IgD-negative memory B cell (primary cell): ENCODE measurements at regions not wholly inside any gene's neighbourhood (a gene's known extent, or its start where the extent isn't known, plus 50 kb on each side); places are given as distances from the start of the nearest gene placed in this dataset.

Source experiments
- H3K27ac Mint-ChIP-seq, 3 donors: one replicate each; pipeline ENCODE4 v1.8.0; 2020 to 2022; ENCODE audit warnings: mild to moderate bottlenecking in 3 of 3, mixed read lengths in 3 of 3, moderate library complexity in 1 of 3
- H3K27me3 Mint-ChIP-seq: one replicate; pipeline ENCODE4 v1.8.0; 2021; ENCODE audit warnings: mixed read lengths
- H3K36me3 Mint-ChIP-seq: one replicate; pipeline ENCODE4 v1.8.0; 2020; ENCODE audit warnings: mild to moderate bottlenecking, mixed read lengths
- H3K4me1 Mint-ChIP-seq, 3 donors: one replicate each; pipeline ENCODE4 v1.8.0; 2020 to 2022; ENCODE audit warnings: mixed read lengths in 3 of 3, mild to moderate bottlenecking in 1 of 3
- H3K4me3 Mint-ChIP-seq, 4 donors: one replicate each; pipeline ENCODE4 v1.8.0; 2020 to 2022; ENCODE audit warnings: mild to moderate bottlenecking in 4 of 4, mixed read lengths in 4 of 4, moderate library complexity in 3 of 4
- H3K9me3 Mint-ChIP-seq, 3 donors: one replicate each; pipeline ENCODE4 v1.8.0; 2020 to 2021; ENCODE audit warnings: mixed read lengths in 3 of 3, mild to moderate bottlenecking in 1 of 3

DNA sequence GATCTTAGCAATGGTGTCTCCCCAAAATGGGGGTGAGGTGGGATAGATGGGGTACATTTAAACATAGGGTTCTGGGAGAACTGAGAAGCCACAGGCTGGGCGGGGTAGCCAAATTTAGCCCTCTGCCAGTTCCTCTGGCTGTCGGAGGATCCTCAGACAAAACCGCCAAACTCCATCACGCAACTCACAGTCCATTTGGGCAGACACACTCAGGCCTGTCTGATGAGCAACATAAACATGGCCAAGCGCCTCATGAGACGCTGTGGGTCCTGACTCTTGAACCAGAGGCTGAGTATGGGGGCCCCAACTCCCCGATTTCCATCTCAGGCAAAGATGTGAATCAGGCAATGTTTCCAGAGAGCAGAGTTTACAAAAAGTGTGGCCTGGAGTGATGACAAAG lies 162.3 kb downstream of the FGF18 start:
- Mint-ChIP-seq H3K36me3 (peaks cover 2% of the 10 kb centered on the region), H3K4me3 (no peak overlapping the region), H3K9me3 (no peaks in the 10 kb centered on the region), H3K4me1 (no peaks in the 10 kb centered on the region), H3K27me3 (peaks cover 2% of the 10 kb centered on the region), H3K27ac (no peak overlapping the region)

DNA sequence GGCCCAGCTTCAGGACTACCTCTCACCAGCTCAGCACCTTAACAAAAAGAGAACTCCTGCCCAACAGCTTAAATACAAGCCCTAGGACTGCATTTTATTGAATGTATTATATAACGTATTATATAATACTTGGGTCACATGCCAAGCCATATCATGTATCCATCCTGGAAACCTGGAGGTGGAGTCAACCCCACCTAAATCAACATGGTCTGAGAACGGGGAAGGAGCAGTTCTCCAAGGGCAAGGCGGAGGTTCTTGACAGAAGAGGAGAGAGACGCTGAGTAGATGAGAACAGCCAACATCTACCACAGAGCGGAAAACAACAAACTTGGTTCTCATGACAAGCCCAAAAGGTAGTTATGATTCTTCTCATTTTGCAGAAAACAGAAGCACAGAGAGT lies 163.4 kb downstream of the FGF18 start:
- Mint-ChIP-seq H3K4me3 (no peak overlapping the region), H3K4me1 (no peaks in the 10 kb centered on the region), H3K9me3 (no peaks in the 10 kb centered on the region)

DNA sequence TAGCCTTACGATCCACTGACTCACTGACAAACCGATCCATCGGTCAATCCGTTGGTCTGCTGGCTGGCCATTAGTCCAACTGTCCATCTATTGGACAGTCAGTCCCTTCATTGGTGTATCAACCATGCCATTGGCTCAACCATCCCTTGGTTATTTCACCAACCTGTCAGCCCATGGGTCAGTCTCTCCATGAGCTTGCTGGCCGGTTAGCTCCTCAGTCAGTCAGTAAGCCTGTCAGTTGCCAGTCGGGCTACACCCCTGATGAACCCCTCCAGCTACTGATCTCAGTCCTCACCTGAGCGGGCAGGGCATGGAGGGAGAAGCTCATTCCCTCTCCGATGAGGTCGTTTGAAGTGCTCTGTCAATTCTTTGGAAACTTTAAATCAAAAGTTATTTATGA lies 166.5 kb downstream of the FGF18 start:
- Mint-ChIP-seq H3K36me3 (peaks cover 2% of the 10 kb centered on the region), H3K9me3 (no peaks in the 10 kb centered on the region), H3K4me3 (no peak overlapping the region)

More for the DNA sequence above, 163.4 kb downstream of the FGF18 start:
- Mint-ChIP-seq H3K36me3 (peaks cover 2% of the 10 kb centered on the region), H3K27ac (no peak overlapping the region), H3K27me3 (peaks cover 5% of the 10 kb centered on the region)

DNA sequence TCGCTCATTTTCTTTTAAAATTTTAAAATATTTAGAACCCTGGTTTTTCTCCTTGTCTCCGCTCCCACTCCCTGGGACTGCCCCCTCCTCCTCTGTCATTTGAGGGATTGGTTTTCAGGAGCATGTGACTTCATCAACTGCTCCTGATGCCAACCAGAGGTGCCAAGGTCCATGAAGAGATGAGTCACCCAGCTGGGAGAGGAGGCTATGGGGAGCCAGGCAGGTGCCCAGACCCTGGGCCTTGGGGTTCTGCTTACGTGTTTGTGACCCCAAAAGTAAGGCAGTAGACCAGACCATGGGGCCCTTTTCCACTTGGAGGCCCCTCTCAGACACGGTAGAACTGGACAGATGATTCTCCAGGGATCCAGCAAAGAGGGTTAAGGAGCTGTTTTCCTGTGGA lies 167.0 kb downstream of the FGF18 start:
- Mint-ChIP-seq H3K9me3 (no peaks in the 10 kb centered on the region), H3K27ac (no peak overlapping the region), H3K4me1 (no peaks in the 10 kb centered on the region), H3K27me3 (peaks cover 8% of the 10 kb centered on the region), H3K36me3 (peaks cover 2% of the 10 kb centered on the region), H3K4me3 (no peak overlapping the region)

More for the DNA sequence above, 166.5 kb downstream of the FGF18 start:
- no peak overlapping the region for H3K27ac Mint-ChIP-seq
- H3K4me1 Mint-ChIP-seq, result no peaks in the 10 kb centered on the region
- H3K27me3 Mint-ChIP-seq, result peaks cover 7% of the 10 kb centered on the region

DNA sequence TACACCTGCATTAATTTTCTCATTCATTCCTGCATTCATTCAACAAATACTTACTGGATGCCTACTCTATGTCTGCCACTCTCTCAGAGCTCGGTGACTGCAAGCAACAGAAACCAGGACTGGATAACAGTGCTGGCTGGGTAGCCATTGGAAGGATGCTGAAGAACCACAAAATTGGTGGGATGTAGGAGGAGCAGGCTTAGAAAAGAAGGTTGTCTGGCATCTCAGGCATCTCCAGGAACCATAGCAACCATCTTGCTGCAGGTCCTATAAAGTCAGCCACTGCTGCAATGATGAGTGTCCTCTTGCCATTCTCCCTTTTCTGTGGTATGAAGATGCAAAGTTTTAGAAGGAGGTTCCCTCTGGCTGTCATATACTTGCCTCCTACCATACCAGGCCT lies 168.6 kb downstream of the FGF18 start:
- Mint-ChIP-seq H3K9me3 (no peaks in the 10 kb centered on the region), H3K27me3 (peaks cover 8% of the 10 kb centered on the region), H3K27ac (no peak overlapping the region), H3K4me3 (no peak overlapping the region), H3K4me1 (no peaks in the 10 kb centered on the region), H3K36me3 (peaks cover 2% of the 10 kb centered on the region)

DNA sequence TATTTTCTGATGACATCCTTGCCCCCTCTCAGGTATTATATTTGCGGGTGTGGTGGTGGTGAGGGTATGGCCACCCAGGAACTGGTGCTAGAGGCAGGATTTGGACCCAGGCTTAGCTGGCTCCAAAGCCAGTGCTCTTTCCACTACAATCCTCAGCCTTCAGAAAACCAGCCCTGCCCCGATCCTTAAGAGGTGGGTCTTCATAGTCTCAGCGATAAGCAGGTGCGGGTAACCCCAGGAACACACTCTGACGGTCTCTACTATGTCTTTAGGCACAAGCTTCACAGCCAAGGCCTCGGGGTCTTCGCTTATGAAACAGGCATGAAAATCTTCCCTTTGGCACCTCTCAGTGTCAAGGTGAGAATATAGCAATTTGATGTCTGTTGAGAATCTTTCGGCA lies 169.3 kb downstream of the FGF18 start:
- Mint-ChIP-seq H3K4me3 (peak overlapping the region in 1 of 4 donors; percentile 33), H3K4me1 (no peaks in the 10 kb centered on the region), H3K27ac (no peak overlapping the region), H3K36me3 (peaks cover 2% of the 10 kb centered on the region), H3K9me3 (no peaks in the 10 kb centered on the region), H3K27me3 (peaks cover 6% of the 10 kb centered on the region)

DNA sequence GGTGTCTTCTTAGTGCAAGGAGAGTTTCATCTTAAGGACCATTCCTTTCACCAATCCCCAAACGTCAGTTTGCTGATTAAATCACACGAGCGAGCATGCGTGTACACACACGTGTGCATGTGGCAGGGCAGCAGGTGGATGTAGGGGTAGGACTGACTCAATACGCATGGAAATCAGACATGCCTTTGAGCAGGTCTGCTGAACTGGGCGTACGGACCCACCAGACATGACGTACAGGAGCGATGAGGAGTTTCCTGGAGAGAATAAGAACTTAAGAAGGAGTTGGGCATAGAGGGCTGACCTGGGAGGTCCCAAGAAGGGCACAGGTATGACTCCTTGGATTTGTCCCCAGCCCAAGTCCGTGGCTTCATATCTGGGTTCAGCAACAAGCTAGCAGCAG lies 170.0 kb downstream of the FGF18 start:
- no peak overlapping the region for H3K27ac Mint-ChIP-seq
- peaks cover 2% of the 10 kb centered on the region for H3K36me3 Mint-ChIP-seq
- peaks cover 6% of the 10 kb centered on the region for H3K27me3 Mint-ChIP-seq
- H3K9me3 Mint-ChIP-seq, result no peaks in the 10 kb centered on the region
- H3K4me1 Mint-ChIP-seq, result no peaks in the 10 kb centered on the region
- peak overlapping the region in 1 of 4 donors; percentile 24 for H3K4me3 Mint-ChIP-seq

DNA sequence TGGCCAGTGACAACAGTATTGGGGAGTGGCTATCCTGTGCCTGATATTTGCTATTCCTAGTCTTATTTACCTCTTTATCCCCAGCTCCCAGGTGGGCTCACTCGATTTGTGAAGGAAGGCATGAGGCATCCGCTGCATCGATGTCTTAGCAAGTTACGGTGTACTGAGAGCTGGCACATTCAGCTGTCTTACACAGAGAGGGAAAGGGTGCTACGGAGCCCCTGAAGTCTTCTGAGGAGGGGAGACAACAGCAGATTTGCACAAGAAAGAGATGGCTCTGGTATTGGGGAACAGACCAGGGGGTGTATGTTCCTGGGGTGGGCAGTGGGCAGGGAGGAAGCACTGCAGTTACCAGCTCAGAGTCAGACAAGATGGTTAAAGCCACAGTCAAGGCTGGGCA lies 172.6 kb downstream of the FGF18 start:
- H3K4me3 Mint-ChIP-seq, result no peak overlapping the region
- no peaks in the 10 kb centered on the region for H3K9me3 Mint-ChIP-seq
- no peaks in the 10 kb centered on the region for H3K36me3 Mint-ChIP-seq

DNA sequence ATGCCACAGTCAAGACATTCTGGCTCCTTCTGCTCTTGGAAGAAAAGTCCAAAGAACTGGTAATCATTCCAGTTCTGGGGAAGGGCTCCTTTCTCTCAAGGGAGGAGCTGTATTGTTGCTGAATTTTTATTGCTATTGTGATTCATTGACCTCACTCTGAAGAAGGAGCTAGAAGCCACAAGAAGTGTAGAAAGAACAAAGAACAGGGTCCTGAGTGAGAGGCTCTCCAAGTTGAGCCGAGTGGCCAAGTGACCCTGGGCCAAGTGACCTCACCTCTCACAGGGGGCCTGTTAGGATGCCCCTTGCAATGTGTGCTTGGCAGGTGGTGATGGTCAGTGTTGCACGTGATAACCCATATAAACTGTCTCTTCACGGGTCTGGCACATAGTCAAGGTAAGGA lies 173.3 kb downstream of the FGF18 start:
- Mint-ChIP-seq H3K36me3 (no peaks in the 10 kb centered on the region), H3K9me3 (peaks cover 0 to 1% (median 0%) of the 10 kb centered on the region in 3 donors), H3K4me3 (no peak overlapping the region), H3K4me1 (no peaks in the 10 kb centered on the region), H3K27ac (no peak overlapping the region), H3K27me3 (peaks cover 8% of the 10 kb centered on the region)

More for the DNA sequence above, 172.6 kb downstream of the FGF18 start:
- no peaks in the 10 kb centered on the region for H3K4me1 Mint-ChIP-seq
- H3K27me3 Mint-ChIP-seq, result peaks cover 9% of the 10 kb centered on the region
- no peak overlapping the region for H3K27ac Mint-ChIP-seq

DNA sequence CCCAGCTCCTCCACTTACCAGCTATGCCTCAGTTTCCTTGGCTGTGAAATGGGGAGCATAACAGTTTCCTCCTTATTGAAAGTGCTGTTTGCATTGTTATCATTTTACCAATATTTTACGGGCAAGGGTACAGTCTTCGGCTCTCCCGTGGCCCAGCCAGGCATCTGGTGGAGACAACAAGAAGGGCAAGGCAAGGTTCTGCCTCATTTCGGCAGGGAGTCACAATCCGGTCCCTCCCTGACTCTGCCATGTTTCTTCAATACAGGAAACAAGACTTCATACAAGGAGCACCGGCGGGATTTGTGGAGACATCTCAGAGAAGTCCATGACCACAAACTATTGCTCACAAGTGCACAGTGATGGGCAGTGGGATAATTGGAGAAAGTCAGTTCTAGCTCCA lies 174.0 kb downstream of the FGF18 start:
- Mint-ChIP-seq H3K27me3 (peaks cover 13% of the 10 kb centered on the region), H3K27ac (no peak overlapping the region), H3K9me3 (peaks cover 0 to 3% (median 1%) of the 10 kb centered on the region in 3 donors), H3K4me3 (no peak overlapping the region), H3K36me3 (no peaks in the 10 kb centered on the region), H3K4me1 (no peaks in the 10 kb centered on the region)

DNA sequence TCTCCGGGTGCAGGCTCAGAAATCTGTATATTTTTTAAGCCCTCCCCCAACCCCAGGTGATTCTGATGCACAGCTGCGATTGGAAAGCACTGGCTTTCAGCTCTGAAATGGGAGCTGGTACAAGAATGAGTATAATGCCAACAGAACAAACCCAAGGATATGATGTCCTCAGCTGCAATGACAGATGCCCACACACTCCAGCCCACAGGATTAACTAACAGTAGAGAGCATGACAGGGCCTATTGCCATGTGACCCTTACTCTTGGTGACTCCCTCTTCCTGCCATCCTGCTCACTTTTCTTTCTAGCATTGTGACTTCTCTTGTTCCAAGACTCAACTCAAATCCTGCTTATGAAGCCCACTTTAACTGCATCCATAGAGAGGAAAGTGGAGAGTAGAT lies 174.5 kb downstream of the FGF18 start:
- Mint-ChIP-seq H3K4me1 (no peaks in the 10 kb centered on the region), H3K9me3 (peaks cover 0 to 3% (median 1%) of the 10 kb centered on the region in 3 donors), H3K27me3 (peaks cover 13% of the 10 kb centered on the region), H3K27ac (no peak overlapping the region), H3K36me3 (no peaks in the 10 kb centered on the region), H3K4me3 (no peak overlapping the region)

DNA sequence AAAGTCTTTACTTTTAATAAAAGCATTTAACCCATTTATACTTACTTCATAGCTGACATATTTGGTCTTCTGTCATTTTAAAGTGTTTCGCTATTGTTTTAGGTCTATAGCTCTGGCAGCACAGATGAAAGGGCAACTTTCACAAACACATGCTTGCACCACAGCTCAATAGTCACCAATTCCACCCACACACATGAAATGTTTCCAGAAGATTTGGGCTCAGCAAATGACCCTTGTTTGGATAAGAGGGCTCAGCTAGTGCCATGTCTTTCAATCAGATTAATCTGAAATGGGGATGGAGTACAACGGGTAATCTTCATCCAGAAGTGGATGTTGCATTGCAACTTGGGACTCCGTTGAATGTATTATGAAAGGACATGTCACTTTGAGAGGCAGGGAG lies 176.0 kb downstream of the FGF18 start:
- peaks cover 0 to 3% (median 1%) of the 10 kb centered on the region in 3 donors for H3K9me3 Mint-ChIP-seq
- no peak overlapping the region for H3K4me3 Mint-ChIP-seq
- no peaks in the 10 kb centered on the region for H3K36me3 Mint-ChIP-seq
- H3K27ac Mint-ChIP-seq, result no peak overlapping the region
- no peaks in the 10 kb centered on the region for H3K4me1 Mint-ChIP-seq
- H3K27me3 Mint-ChIP-seq, result peaks cover 11% of the 10 kb centered on the region

DNA sequence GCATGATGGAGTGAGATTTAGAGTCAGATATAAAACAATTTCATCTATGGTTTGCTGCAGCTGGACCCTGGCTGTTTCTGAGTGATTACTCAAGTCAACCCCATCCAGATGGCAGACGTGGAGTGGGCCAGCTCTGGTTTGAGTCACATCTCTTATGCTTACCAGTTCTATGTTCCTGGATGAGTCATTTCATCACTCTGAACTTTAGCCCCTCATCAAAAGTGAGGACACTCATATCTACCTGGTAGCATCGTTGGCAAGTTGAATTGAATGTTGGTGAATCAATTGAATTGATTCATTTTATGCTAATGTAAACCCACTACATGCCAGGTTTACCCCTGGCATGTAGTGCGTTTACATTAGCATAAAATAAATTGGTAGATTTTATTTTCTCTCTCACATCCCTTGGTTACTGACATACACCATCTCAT lies 176.4 kb downstream of the FGF18 start:
- H3K4me1 Mint-ChIP-seq, result peaks cover 0 to 2% (median under 1%) of the 10 kb centered on the region in 3 donors
- H3K36me3 Mint-ChIP-seq, result no peaks in the 10 kb centered on the region
- peaks cover 13% of the 10 kb centered on the region for H3K27me3 Mint-ChIP-seq
- H3K27ac Mint-ChIP-seq, result no peak overlapping the region
- H3K9me3 Mint-ChIP-seq, result peaks cover 0 to 3% (median 1%) of the 10 kb centered on the region in 3 donors
- H3K4me3 Mint-ChIP-seq, result no peak overlapping the region

DNA sequence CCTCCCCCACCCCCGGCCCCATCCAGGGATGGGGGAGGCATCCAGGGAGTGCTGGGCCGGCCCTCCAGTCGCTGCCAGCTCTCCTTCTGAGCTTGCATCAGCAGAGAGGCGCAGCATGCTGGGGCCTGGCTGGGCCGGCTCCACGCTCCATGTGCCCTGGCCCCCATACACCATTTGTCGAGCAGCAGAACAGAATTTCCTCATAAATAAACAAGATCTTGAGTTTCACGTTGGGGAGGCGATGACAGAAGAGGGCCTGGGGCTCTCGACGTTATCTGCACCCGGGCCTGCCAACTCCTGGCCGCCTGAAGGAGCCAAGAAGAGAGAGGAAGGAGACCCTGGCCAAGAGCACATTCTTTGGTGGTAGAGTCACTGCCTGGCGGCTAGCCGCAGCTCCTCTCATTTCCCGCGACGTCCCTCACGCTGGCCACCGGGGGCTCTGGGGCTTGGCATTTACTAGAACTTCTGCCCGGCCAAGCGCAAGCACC lies 177.0 kb downstream of the FGF18 start:
- H3K9me3 Mint-ChIP-seq, result peaks cover 0 to 3% (median 1%) of the 10 kb centered on the region in 3 donors
- peaks cover 14% of the 10 kb centered on the region for H3K27me3 Mint-ChIP-seq
- peaks cover 0 to 3% (median 3%) of the 10 kb centered on the region in 3 donors for H3K4me1 Mint-ChIP-seq
- H3K4me3 Mint-ChIP-seq, result no peak overlapping the region
- H3K36me3 Mint-ChIP-seq, result no peaks in the 10 kb centered on the region
- no peak overlapping the region for H3K27ac Mint-ChIP-seq

DNA sequence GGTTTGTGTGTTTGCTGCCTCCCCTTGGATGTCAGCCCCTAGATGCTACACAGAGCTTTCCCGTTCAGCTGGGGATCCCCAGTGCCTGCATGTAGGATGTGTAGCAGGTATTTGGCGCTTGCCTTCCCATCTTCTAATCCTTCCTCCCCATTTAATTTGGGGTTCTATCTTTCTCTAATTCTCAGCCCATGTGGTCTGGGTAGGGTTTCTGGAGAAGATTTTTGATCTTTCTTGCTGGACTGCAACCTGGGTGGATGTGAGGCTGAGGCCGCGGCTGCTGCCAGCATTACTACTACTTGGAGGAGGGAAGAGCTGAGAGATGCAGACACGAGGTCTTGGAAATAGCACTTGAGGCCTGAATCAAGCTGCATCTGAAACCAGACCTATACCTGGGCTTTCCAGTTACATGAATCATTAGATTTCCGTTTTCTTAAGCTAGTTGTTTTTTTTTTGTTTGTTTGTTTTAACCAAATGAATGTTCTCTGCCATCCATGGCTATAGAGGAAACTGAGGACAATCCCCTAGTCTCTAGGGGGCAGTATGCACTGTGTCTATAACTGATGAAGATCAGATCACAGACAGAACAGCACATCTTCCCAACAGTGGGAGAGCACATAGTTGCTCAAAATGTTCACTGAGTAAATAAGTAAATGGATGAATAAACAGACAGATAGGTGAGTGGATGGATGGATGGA lies 178.6 kb downstream of the FGF18 start:
- Mint-ChIP-seq H3K4me1 (peaks cover 0 to 3% (median 3%) of the 10 kb centered on the region in 3 donors), H3K4me3 (no peak overlapping the region), H3K27me3 (peaks cover 14% of the 10 kb centered on the region), H3K36me3 (no peaks in the 10 kb centered on the region), H3K27ac (no peak overlapping the region), H3K9me3 (peaks cover 0 to 3% (median 1%) of the 10 kb centered on the region in 3 donors)

DNA sequence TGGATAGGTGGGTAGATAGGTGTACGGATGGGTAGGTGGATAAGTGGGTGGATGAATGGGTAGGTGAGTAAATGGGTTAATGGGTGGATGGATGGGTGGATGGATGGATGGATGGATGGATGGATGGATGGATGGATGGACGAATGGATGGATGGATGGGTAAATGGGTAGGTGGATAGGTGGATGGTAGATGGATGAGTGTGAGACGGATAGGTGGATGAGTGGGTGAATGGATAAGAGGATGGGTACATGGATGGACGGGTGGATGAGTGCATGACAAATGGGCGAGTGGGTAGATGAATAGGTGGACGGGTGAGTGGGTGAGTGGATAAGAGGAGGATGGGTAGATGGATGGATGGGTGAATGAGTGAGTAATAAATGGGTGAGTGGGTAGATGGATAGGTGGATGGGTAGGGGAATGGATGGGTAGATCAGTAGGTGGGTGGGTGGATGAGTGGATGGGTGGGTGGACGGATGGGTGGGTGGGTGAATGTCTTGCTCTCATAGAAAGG lies 179.2 kb downstream of the FGF18 start:
- Mint-ChIP-seq H3K9me3 (peaks cover 0 to 3% (median 1%) of the 10 kb centered on the region in 3 donors), H3K4me3 (no peak overlapping the region), H3K27me3 (peaks cover 18% of the 10 kb centered on the region), H3K27ac (no peak overlapping the region), H3K4me1 (peaks cover 0 to 3% (median 3%) of the 10 kb centered on the region in 3 donors), H3K36me3 (no peaks in the 10 kb centered on the region)
